Pancreas (tissue), 10 donors: ENCODE measurements at regions not wholly inside any gene's neighbourhood (a gene's known extent, or its start where the extent isn't known, plus 50 kb on each side); places are given as distances from the start of the nearest gene placed in this dataset.

ENCODE experiments used
- ATAC-seq, 4 donors: fragments of 200-7000 bp; cut with Tn5 transposase; one replicate each; pipeline versions ENCODE4 v1.8.0 to v1.9.1; 2020; ENCODE audit warnings: mild to moderate bottlenecking in 4 of 4, moderate library complexity in 4 of 4
- DNase-seq, 6 donors: peaks; one replicate each; pipeline ENCODE4 v3.0.0-alpha.2; 2020
- FAIRE-seq: peaks from 2 replicates; lab custom pipeline; 2012; peaks lifted over from hg19 to GRCh38; lab: Jason Lieb, UNC
- H3K27ac ChIP-seq, 4 donors: fragments of 200-600 bp; sonication (generic); 1 replicate in 3 of 4; 2 replicates in 1 of 4; pipeline versions ENCODE4 v1.5.0 to v1.8.0; 2020
- H3K27me3 ChIP-seq, 4 donors: fragments of 200-600 bp; one replicate each; pipeline ENCODE4 v1.8.0; 2021
- H3K36me3 ChIP-seq, 3 donors: fragments of 200-600 bp; sonication (generic) in 1 of 3; one replicate each; pipeline versions ENCODE4 v1.5.0 to v1.8.0; 2020 to 2021
- H3K4me1 ChIP-seq, 3 donors: fragments of 200-600 bp; one replicate each; pipeline ENCODE4 v1.8.0; 2021
- H3K4me3 ChIP-seq, 4 donors: fragments of 200-600 bp; sonication (generic) in 2 of 4; one replicate each; pipeline versions ENCODE4 v1.5.0 to v1.8.0; 2020 to 2021
- H3K9me3 ChIP-seq, 4 donors: fragments of 200-600 bp; one replicate each; pipeline ENCODE4 v1.8.0; 2021
- CTCF ChIP-seq, 4 donors: fragments of 200-600 bp; sonication (generic) in 3 of 4; IDR thresholded peaks; one replicate each; pipeline versions ENCODE4 v1.5.0 to v1.8.0; 2021; ENCODE audit warnings: antibody characterized with exemption in 4 of 4
- WGBS, 2 donors: extraction: QIAGEN DNeasy Blood & Tissue Kit; methylation state at CpG; one replicate each; pipeline ENCODE4 v1.1.7; 2013; 5-methylcytosine and 5-hydroxymethylcytosine counted together
- intact Hi-C, 3 donors: fragments of 100-400 bp; cut with DNase I; formaldehyde crosslinking; loops; one replicate each; pipeline versions ENCODE4 v1.11.1 to v1.14.2; 2022
- donor health status: healthy with polysubstance abuse.
- donor health status: DM: no; HTN: no; CAD: no; lungs with moderate emphysema.
- donor health status: DM: no; HTN: no; CAD: no.
- donor health status: control.
- donor health status: control.
- donor health status: Bipolar disorder and iron deficiency.
- donor health status: DM: yes; HTN: yes; CAD: no.
- donor health status: DM: no; HTN: no; CAD: no.
- donor health status: DM: no; HTN: no; CAD: no.
- donor health status: DM: yes; HTN: yes; CAD: no.

GRCh38 chr11:11776714-11777113 lies 65.1 kb upstream of the USP47 start:
- FAIRE-seq (no peak), DNase-seq (no peak), ATAC-seq (no peak)
- Histone ChIP-seq H3K27me3 (no peaks in the 10 kb centered on the region), H3K4me3 (no peak overlapping the region), H3K4me1 (no peaks in the 10 kb centered on the region), H3K9me3 (no peaks in the 10 kb centered on the region), H3K36me3 (no peaks in the 10 kb centered on the region), H3K27ac (no peak overlapping the region)
- TF ChIP-seq CTCF (IDR thresholded peaks at IDR 0.05): no peak
- 67 to 70% methylated on average over 6 of the region's 6 CpGs for WGBS, 2 donors
- intact Hi-C loops: no loop called here

DNA sequence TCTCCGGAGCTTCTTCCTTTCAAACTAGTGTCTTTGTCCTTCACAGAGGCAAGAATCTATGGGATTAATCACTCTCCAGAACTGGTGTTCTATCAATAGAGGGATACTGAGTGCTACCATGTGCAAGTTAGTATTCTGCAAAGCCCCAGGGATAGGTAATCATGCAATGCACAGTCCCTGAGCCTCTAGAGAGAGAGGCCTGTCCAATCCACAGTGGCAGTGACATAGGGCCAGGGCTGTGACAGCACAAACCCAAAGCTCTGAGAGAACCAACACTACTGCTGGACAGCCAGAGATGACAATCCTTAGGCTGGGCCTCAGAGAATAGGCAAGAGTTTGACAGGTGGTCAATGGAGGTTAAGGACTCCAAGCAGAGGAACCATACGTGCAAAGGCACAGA lies 66.8 kb upstream of the USP47 start:
- H3K27me3 ChIP-seq: no peaks in the 10 kb centered on the region
- intact Hi-C loops: loop anchor here in 1 of 3 donors (5.0 kb wide), 1 partner anchor 248 kb away; no protein-coding TSS in a partner anchor
- DNase-seq (no peak), FAIRE-seq (no peak), ATAC-seq (no peak)
- no peak overlapping the region for H3K4me3 ChIP-seq
- H3K4me1 ChIP-seq: no peaks in the 10 kb centered on the region
- no peak for TF ChIP-seq CTCF (IDR thresholded peaks at IDR 0.05)
- H3K9me3 ChIP-seq: no peaks in the 10 kb centered on the region
- 73 to 82% methylated on average over 2 of the region's 2 CpGs for WGBS, 2 donors
- no peak overlapping the region for H3K27ac ChIP-seq
- no peaks in the 10 kb centered on the region for H3K36me3 ChIP-seq

DNA sequence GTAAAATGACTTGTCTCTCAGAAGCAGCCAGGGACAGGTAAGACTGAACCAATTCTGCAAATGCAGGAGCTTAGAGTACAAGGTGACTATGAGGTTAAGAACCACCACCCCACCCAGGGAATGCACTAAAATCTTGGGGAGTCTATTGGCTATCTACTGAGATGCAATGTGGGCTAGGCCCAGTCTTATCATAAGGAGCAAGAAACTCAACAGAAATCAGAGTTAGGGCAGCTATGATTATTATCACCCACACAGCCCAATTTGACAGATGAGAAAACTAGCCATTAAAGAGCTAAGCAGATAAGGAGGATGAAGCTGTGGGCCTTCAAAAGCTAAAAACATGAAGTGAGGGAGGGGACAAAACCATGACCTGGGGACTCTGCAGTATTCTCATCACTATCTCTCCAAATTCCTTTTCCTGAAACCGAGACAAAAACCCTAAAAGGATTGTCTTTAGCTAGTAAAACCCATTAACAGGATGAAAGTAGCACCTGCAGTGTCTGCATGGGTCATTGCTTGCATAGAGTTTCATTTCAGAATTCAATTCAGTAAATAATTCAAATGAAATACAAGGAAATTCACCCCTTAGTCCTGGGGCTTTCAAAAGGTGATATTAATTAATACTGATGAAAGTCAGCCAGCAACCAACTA lies 68.8 kb upstream of the USP47 start:
- 34 to 72% methylated on average over 1 of the region's 1 CpG for WGBS, 2 donors
- intact Hi-C loops: loop anchor here in 1 of 3 donors (5.0 kb wide), 1 partner anchor 246 kb away; no protein-coding TSS in a partner anchor
- Histone ChIP-seq H3K4me3 (no peak overlapping the region), H3K27me3 (no peaks in the 10 kb centered on the region), H3K4me1 (no peaks in the 10 kb centered on the region), H3K9me3 (no peaks in the 10 kb centered on the region), H3K27ac (no peak overlapping the region), H3K36me3 (no peaks in the 10 kb centered on the region)
- DNase-seq: no peak
- no peak for TF ChIP-seq CTCF (IDR thresholded peaks at IDR 0.05)
- no peak for ATAC-seq
- no peak for FAIRE-seq

- Histone ChIP-seq H3K36me3 (no peaks in the 10 kb centered on the region), H3K9me3 (no peaks in the 10 kb centered on the region), H3K27me3 (no peaks in the 10 kb centered on the region), H3K27ac (no peak overlapping the region), H3K4me1 (no peaks in the 10 kb centered on the region), H3K4me3 (no peak overlapping the region)
- DNase-seq (no peak), FAIRE-seq (no peak), ATAC-seq (no peak)
- 83 to 85% methylated on average over 3 of the region's 3 CpGs for WGBS, 2 donors
- intact Hi-C loops: loop anchor here in 1 of 3 donors (5.0 kb wide), 1 partner anchor 244 kb away; no protein-coding TSS in a partner anchor
- TF ChIP-seq CTCF (IDR thresholded peaks at IDR 0.05): no peak
Observed at GRCh38 chr11:11770921-11771486, 70.8 kb upstream of the USP47 start.

DNA sequence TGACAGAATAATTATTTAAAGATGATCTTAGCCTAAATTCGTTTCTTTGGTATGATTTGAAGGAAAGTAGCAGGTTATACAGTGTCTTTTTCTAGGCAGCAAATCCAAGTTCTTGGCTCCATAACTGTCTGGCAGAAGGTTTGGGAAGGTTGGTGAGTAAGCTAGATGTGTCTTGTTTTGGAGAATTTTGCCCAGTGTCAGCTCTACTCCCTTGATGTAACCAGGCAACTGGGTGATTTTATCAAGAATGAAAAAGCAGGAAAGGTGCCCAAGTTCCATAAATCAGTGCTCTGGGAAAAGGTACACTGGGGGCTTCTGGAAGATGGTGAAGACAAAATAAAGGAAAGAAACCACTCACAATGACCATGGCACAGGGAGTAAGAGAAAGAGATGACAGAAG lies 71.5 kb upstream of the USP47 start:
- 53 to 57% methylated on average over 1 of the region's 1 CpG for WGBS, 2 donors
- no peak overlapping the region for H3K27ac ChIP-seq
- ATAC-seq (no peak), FAIRE-seq (no peak), DNase-seq (no peak)
- no peaks in the 10 kb centered on the region for H3K36me3 ChIP-seq
- H3K27me3 ChIP-seq: no peaks in the 10 kb centered on the region
- TF ChIP-seq CTCF (IDR thresholded peaks at IDR 0.05): no peak
- no peak overlapping the region for H3K4me3 ChIP-seq
- intact Hi-C loops: loop anchor here in 1 of 3 donors (5.0 kb wide), 1 partner anchor 243 kb away; no protein-coding TSS in a partner anchor
- H3K4me1 ChIP-seq: no peaks in the 10 kb centered on the region
- H3K9me3 ChIP-seq: no peaks in the 10 kb centered on the region
